MCF 10A (cell line): ENCODE measurements at regions not wholly inside any gene's neighbourhood (a gene's known extent, or its start where the extent isn't known, plus 50 kb on each side); places are given as distances from the start of the nearest gene placed in this dataset.

Experiments
- BruUV-seq: library from RNA; stranded (reverse); fragments of 400-500 nt; replicated peaks from 2 replicates; lab custom pipeline; 2021; lab: Mats Ljungman, UMichigan
- CTCF ChIA-PET: fragments of 300-600 bp; sonication (Branson Sonifier 250); formaldehyde crosslinking; extraction: SDS; loops from one replicate; lab custom pipeline; 2021; ENCODE audit warnings: antibody characterized with exemption, inconsistent platforms; lab: Yijun Ruan, JAX
- POLR2A ChIA-PET: fragments of 300-600, 350-650 bp; sonication (Branson Sonifier 250); formaldehyde crosslinking; extraction: SDS; loops from one replicate; lab custom pipeline; 2020; ENCODE audit warnings: antibody characterized with exemption, inconsistent platforms; lab: Yijun Ruan, JAX
- DNase-seq: peaks from one replicate; pipeline ENCODE4 v3.0.0-alpha.2; 2018; ENCODE audit not compliant: unreplicated experiment
- H3K27ac Mint-ChIP-seq: one replicate; pipeline ENCODE4 v1.8.0; 2022; ENCODE audit warnings: mild to moderate bottlenecking, low read depth, mixed read lengths; ENCODE audit not compliant: unreplicated experiment
- H3K27me3 Mint-ChIP-seq: one replicate; pipeline ENCODE4 v1.8.0; 2022; ENCODE audit warnings: mixed read lengths; ENCODE audit not compliant: insufficient read depth, unreplicated experiment
- H3K36me3 Mint-ChIP-seq: one replicate; pipeline ENCODE4 v1.8.0; 2022; ENCODE audit warnings: mild to moderate bottlenecking, moderate library complexity, mixed read lengths; ENCODE audit not compliant: insufficient read depth, unreplicated experiment
- H3K4me1 Mint-ChIP-seq: one replicate; pipeline ENCODE4 v1.8.0; 2022; ENCODE audit warnings: mixed read lengths; ENCODE audit not compliant: insufficient read depth, unreplicated experiment
- H3K4me3 Mint-ChIP-seq: one replicate; pipeline ENCODE4 v1.8.0; 2022; ENCODE audit warnings: mild to moderate bottlenecking, moderate library complexity, mixed read lengths; ENCODE audit not compliant: unreplicated experiment
- H3K9me3 Mint-ChIP-seq: one replicate; pipeline ENCODE4 v1.8.0; 2022; ENCODE audit warnings: mixed read lengths; ENCODE audit not compliant: unreplicated experiment
- intact Hi-C: fragments of 100-400 bp; cut with micrococcal nuclease; formaldehyde crosslinking; loops from 2 replicates; pipeline ENCODE4 v1.14.1; 2022
- TF ChIP-seq, protein P1 (sequence below): fragments of 200-600 bp; IDR thresholded peaks from one replicate; pipeline ENCODE4 v1.8.0; 2022; ENCODE audit warnings: antibody characterized with exemption, mild to moderate bottlenecking; ENCODE audit not compliant: unreplicated experiment

DNA sequence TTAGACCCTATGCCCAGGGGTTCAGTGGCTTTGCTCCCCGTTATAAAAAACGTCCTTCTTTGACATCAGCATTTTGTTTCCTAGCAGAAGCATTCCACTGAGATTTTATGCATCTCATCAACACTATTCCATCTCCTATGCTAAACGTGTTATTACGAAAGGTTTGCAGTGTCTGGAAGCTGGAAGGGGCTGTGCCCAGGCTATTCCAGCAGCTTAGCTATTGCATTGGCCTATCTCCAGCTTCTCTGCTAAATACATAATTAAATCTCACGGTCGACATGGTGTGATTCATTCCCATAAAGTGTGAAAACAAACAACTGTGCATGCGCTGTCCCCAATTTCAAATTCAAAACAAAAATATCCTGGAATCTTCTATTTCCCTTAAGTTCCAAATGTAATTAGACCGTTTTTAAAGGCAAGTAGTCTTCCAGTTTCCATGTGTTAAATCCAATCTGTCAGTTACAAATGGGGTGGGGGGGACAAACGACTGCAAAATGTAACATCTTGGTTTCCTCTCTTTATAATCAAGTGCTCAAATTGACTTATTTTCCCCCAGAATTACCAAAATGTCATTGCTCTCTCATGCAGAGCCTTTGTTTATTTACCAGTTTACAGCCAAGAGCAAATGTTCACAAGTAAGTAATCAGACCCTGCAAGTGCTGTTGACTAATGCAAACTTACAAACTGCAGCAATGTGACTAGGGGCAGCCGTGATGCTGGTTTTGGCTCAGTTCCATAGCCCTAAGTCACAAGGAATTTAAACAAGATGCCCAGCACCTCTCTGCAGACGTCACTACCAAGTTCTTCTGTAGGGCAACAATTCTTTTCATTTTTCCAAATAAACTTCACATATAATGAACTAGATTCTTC, 212.3 kb upstream of the RORB start:
- CTCF ChIA-PET = no interaction called here

DNA sequence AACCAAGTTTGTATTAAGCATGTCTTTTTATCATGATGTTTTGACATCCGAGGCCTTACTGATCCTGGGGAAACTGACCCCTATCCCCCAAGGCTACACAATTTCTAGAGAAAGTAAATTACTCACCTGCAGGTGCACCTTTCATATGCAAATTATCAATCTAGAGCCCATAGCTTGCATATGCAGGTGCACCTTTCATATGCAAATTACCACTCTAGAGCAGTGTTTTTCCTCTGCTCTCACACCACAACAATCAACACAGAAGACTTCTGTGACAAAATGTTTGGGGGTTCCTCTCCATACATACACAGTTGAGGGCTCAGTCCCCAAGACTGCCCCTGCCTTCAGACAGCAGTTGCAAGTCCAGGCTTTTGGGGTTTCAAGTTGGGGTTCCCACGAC, 203.7 kb upstream of the RORB start:
- TF ChIP-seq, protein P1, sequence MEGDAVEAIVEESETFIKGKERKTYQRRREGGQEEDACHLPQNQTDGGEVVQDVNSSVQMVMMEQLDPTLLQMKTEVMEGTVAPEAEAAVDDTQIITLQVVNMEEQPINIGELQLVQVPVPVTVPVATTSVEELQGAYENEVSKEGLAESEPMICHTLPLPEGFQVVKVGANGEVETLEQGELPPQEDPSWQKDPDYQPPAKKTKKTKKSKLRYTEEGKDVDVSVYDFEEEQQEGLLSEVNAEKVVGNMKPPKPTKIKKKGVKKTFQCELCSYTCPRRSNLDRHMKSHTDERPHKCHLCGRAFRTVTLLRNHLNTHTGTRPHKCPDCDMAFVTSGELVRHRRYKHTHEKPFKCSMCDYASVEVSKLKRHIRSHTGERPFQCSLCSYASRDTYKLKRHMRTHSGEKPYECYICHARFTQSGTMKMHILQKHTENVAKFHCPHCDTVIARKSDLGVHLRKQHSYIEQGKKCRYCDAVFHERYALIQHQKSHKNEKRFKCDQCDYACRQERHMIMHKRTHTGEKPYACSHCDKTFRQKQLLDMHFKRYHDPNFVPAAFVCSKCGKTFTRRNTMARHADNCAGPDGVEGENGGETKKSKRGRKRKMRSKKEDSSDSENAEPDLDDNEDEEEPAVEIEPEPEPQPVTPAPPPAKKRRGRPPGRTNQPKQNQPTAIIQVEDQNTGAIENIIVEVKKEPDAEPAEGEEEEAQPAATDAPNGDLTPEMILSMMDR = no peak
- H3K4me3 Mint-ChIP-seq = no peak overlapping the region
- H3K9me3 Mint-ChIP-seq = no peaks in the 10 kb centered on the region
- no peak overlapping the region for H3K27ac Mint-ChIP-seq
- CTCF ChIA-PET = no interaction called here
- intact Hi-C loops = no loop called here
- POLR2A ChIA-PET = no interaction called here
- H3K4me1 Mint-ChIP-seq = no peaks in the 10 kb centered on the region
- no peaks in the 10 kb centered on the region for H3K36me3 Mint-ChIP-seq
- BruUV-seq = no TSS peak
- DNase-seq = no peak
- H3K27me3 Mint-ChIP-seq = no peaks in the 10 kb centered on the region

More for the DNA sequence above, 212.3 kb upstream of the RORB start:
- Mint-ChIP-seq H3K36me3 (no peaks in the 10 kb centered on the region), H3K27me3 (no peaks in the 10 kb centered on the region), H3K27ac (no peak overlapping the region), H3K4me3 (no peak overlapping the region), H3K9me3 (no peaks in the 10 kb centered on the region), H3K4me1 (no peaks in the 10 kb centered on the region)
- DNase-seq = peak; percentile 57
- BruUV-seq = no TSS peak
- TF ChIP-seq, protein P1 = no peak
- intact Hi-C loops = no loop called here
- POLR2A ChIA-PET = interaction anchor here (0.6 kb wide), 1 partner anchor 54 kb away, joined by 3 read pairs; no protein-coding TSS in a partner anchor

DNA sequence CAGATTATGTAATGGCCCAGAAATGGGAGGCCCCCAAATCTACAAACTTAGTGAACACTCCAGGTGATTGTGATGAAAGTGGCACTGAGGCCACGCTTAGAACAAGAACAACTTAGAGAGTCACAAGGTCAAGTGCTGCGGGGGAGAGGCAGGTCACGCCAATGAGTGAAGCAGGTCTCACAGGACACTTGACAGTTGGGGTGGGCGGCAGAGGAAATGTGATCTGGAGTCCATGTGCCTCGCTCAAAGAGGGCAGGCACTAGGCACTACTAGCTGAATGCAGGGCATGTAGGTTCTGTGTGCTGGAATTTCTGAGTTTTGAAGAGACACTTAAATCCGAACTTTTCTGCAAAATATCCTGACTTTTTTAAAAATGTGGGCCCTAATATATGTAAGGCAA, 193.2 kb upstream of the RORB start:
- DNase-seq = no peak
- Mint-ChIP-seq H3K9me3 (no peaks in the 10 kb centered on the region), H3K27ac (no peak overlapping the region), H3K27me3 (no peaks in the 10 kb centered on the region), H3K36me3 (no peaks in the 10 kb centered on the region), H3K4me1 (no peaks in the 10 kb centered on the region), H3K4me3 (no peak overlapping the region)
- CTCF ChIA-PET = interaction anchor here (0.6 kb wide), 1 partner anchor 864 kb away, joined by 4 read pairs; no protein-coding TSS in a partner anchor
- no TSS peak for BruUV-seq
- intact Hi-C loops = no loop called here
- POLR2A ChIA-PET = no interaction called here
- TF ChIP-seq, protein P1 = no peak

DNA sequence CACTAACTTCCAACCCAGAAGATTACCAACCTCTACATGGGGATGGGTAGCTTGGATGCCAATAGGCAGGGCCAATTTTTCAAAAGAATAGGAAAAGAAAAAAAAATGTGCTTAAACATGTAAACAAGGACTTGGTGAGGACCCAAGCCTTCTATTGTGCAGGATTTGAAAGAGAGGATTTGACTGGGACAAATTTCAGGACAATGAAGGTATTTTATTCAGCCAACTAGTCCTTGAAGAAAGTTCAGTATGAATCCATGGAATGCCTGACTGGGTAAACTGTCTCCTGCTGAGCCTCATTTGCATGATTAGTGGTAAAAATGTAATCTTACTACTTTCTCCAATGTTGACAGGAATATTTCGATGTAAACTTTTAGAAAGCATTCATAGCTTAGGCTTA, 192.5 kb upstream of the RORB start:
- Mint-ChIP-seq H3K27ac (no peak overlapping the region), H3K4me3 (no peak overlapping the region), H3K9me3 (no peaks in the 10 kb centered on the region), H3K4me1 (no peaks in the 10 kb centered on the region), H3K36me3 (no peaks in the 10 kb centered on the region), H3K27me3 (no peaks in the 10 kb centered on the region)
- BruUV-seq = no TSS peak
- TF ChIP-seq, protein P1 = no peak
- intact Hi-C loops = no loop called here
- DNase-seq = no peak
- ChIA-PET CTCF (no interaction called here), POLR2A (no interaction called here)
